ENCODE measurements at regions not wholly inside any gene's neighbourhood (a gene's known extent, or its start where the extent isn't known, plus 50 kb on each side); places are given as distances from the start of the nearest gene placed in this dataset.

DNA sequence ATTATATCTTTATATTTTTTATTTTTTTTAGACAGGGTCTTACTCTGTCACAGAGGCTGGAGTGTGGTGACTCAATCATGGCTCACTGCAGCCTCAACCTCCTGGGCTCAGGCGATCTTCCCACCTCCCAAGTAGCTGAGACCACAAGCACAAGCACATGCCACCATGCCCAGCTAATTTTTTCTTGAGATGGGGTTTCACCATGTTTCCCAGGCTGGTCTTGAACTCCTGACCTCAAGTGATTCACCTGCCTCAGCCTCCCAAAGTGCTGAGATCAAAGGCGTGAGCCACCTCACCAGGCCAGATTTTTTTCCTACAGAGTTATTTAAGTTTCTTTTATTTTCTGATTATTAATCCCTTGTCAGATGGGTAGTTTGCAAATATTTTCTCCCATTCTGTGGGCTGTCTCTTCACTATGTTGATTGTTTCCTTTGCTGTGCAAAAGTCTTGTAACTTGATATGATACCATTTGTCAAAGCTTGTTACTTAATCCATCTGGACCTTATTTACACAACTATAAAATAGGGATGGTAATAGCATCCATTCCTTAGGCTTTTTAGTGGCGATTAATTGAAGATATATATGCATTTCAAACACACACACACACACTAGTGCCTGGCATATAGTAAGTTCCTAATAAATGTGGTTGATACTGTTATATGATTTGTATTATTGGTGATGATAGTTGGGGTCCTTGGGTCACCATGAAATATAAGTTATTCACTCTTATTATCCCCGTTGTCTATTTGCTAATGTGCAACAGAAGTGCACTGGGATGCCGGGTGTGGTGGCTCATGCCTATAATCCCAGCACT is 187.1 kb downstream of the BCAS1 start:
- TF ChIP-seq CTCF (IDR thresholded peaks at IDR 0.05) (no peak), EZH2phosphoT487 (IDR thresholded peaks at IDR 0.05) (no peak)

All from neural progenitor cell (in vitro differentiated cells).